GM18502 (cell line): ENCODE measurements at regions not wholly inside any gene's neighbourhood (a gene's known extent, or its start where the extent isn't known, plus 50 kb on each side); places are given as distances from the start of the nearest gene placed in this dataset.

Experiments
- ATAC-seq: cut with Tn5 transposase; IDR thresholded peaks from one replicate; pipeline ENCODE4 v1.9.1; 2021; ENCODE audit warnings: mild to moderate bottlenecking; ENCODE audit not compliant: unreplicated experiment, poor library complexity

DNA sequence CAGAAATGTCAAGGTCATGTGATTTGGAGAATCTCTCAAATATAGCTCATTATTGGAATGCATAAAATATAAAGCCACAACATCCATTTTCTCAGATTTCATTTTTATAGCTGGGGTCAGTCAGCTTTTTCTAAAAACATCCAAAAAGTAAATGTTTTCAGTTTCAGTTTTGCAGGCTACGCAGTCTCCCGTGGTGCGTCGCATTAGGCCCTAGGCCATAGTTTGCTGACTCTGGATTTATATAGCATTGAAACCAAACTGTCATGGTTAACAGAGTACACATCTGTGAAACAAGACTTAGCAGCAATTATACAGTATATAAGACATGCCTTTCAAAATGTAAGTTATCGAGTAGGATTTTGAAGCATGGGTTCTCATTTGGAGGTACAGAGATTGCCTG is 140.0 kb downstream of the IRS2 start:
- peak; percentile 76 for ATAC-seq

DNA sequence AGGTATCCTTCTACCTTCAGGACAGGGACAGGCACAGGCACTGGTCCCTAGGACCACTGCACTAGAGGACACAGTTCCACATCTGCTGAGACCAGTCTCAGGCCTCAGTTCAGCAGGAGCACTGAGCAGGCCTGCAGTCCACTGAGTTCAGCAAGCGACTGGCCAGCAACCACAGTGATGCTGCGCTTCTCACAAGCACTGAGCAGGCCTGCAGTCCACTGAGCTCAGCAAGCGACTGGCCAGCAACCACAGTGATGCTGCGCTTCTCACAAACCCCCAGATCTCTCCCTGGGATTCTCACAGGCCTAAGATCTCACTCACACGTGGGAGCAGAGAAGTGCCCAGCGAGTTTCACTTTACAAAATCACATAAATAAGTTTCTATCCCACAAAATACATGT is 140.6 kb downstream of the IRS2 start:
- ATAC-seq: no peak

DNA sequence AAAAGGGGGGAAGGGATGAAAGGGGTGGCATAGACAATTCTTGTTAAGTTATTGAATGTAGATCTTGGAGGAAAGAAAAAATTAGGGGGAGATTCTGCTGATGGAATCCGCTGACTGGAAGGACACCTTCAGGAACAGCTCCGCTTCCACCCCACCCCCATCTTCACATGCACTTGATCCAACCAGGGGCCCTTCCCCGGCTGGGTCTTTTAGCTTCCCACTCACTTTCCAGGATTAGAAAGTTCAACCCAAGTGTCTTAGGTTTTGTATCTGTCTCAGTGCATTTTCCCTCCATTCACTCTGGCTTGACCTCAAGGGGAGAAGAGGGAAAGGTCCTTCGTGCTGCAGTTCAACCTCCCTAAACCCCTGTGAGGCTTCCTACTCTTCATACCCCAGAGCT is 141.4 kb downstream of the IRS2 start:
- ATAC-seq: no peak

DNA sequence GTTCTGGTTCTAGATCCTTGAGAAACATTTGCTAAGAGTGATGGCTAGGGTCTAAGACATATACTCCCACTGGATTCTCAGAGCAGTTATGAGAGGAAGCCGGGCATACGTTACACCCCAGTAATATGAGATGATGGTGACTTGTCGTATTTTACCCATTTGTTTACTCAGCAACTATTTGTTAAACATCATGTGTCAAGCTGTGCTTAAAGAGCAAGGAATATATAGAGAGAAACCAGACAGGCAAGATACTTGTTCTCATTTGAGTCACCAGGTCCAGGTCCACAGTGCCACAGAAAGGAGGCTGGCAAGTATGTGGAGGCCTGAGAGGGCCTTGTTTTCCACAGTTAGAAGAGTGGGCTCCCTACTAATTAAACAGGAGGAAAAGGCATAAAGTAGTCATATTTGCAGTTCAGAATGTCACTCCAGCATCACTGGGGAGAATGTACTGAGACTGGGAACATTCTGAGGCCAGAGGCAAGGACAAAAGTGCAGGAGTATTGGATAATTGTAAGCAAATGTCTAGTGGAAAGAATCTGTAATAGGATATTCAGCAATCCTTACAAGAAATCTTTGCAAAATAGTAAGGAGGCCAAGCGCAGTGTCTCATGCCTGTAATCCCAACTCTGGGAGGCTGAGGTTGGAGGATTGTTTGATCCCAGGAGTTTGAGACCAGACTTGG is 142.2 kb downstream of the IRS2 start:
- no peak for ATAC-seq

DNA sequence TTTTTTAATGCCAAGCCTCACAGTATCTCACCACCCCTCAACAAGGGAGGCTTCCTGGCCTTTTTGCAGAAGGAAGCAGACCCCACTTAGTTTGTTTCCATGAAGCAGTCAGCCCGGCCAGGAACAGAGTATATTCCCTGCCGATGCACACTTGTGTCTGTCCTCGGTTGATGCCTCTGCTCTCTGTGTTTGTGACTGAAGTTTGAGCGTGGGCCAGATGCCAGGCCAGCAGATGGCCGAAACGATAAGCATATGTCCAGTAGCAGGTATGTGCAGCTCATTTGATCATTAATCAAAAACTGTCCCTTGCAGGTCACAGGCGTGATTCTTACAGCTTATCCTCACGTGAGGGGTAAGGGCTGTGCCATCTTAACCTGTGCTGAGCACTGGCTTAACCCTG is 144.0 kb downstream of the IRS2 start:
- ATAC-seq: no peak

DNA sequence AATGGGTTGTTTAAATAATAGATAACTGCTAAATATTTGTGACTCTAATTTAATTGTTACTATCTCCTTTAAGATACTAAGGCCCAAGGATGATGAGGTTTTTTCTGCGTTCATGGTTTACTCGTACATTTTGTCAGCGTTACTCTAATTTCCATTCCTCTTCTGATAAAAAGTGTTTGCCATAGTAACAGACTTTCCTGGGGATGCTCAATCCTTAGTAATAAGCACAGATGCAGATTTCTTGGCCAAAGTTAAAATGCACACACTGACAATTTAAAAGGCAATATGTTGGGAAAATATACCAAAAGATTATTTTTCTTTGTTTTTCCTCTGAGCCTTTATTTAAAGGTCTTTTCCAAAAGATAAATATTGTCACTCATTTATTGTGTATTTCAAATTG is 149.6 kb downstream of the IRS2 start:
- ATAC-seq: no peak

DNA sequence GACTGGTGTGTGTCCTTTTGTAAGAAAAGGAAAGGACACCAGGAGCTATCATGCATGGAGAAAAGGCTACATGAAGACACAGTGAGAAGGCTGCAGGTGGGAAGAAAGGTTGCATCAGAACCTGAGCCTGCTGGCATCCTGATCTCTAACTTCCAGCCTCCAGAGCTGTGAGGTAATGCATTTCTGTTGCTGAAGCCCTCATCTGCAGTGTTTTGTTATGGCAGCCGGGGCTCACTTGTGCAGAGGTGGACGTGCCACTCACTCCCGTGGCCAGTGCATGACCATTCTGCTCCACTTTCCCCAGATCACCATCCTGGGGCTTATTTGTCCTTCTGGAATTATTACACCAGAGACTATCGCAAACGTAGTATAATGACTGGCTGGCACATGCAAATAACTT is 155.3 kb downstream of the IRS2 start:
- no peak for ATAC-seq

DNA sequence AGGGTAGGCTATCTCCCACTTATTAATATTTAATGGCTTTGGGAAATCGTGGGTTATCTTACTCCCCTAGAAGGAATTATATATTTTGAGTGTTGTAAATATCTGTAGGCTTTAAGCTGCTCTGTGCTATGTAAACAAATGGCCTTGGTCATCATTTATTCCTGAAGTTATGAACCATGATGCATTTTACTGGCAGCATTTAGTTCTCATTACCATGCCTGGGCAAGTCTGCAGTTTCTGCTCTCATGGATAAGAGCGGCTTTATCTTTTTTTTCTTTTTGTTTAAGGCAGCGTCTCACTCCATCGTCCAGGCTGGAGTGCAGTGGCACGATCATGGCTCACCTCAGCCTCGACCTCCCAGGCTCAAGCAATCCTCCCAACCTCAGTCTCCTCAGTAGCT is 156.1 kb downstream of the IRS2 start:
- ATAC-seq: no peak

DNA sequence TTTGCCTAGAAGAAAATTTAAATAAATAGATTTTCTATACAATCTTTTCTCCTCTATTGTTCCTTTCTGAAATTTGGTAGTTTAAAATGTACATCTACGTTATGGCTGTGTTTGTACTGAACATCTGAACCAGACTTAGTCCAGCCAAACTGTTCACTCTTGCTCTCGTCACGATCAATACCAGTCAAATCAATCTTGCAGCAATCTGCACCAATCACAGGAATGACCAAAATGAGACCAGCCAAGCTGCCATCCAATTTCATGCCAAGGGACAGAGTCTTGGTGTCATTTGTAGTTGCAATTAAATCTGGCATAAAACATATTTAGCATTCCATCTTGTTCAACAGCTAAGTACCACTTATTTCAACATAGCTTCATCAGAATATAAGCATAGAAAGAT is 156.6 kb downstream of the IRS2 start:
- no peak for ATAC-seq

DNA sequence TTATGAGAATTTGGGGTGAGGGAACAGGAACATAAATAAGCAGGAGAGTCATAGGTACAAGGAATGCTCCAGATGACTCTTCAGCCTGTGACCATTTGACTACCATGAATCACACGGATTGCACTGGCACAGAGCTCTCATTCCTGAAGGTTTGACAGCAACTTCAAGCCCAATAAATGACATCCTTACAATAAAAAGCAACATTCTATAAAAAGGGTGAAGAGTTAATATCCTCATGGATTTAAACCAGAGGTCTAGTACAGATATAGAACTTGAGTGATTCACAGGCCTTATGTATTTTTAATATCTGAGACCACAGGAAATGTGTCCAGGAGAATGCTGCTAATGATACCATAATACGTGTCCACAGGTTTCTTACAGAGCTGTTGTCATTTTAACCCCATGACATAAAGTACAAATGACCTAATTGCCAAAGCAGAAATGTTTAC is 158.1 kb downstream of the IRS2 start:
- ATAC-seq: no peak

DNA sequence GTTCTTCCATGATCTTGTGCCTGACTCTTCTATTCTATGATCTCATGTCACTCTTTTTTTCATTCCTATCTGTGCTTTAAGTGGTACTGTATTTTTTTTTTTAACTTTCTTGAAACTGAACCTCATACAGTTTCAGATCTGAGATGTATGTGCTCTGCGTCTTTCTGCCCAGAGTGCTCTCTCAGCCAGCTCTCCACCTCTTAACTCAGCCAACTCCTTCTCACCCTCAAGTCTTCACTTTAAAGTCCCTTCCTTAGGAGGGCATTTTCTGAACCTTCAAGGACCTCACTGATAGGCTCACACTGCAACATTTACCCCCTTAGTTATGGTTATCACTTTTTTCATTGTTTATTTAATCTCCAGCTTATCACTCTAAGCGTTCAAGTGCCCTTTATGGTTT is 158.7 kb downstream of the IRS2 start:
- ATAC-seq: no peak

DNA sequence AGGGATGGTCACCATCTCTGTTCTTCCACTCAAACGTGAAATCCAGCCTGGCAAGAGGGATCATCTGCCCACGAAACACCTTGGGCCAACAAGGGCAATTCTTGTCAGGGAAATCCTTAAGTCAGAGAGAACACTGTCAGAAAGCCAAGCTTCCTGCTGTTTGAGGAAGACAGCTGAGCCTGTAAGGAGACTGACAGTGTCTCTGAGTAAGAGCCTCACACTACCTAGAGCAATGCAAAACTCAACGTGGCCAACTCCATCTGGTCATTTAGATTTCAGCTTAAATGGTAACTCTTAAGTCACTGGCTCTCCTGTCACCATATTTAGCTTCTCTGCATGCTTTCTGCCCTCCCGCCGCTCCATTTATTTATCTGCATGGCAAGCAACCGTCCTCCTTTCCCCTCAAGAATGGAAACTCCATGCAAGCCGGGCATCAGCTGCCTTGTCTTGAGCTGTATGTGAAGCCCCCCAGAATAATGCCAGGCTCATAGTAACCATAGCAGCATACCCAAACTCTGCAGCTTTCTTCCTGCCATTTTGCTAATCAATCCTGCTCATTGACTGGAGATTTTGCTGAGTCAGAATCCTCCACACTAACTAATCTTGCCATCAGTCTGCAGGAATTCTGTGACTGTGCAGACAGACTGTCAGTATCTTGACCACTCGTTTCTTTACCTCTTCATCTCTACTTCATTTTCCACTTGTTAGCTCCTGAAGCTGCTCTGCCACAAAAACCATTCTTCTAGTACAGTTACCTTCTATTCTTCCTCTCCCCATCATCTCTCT is 159.8 kb downstream of the IRS2 start:
- no peak for ATAC-seq

DNA sequence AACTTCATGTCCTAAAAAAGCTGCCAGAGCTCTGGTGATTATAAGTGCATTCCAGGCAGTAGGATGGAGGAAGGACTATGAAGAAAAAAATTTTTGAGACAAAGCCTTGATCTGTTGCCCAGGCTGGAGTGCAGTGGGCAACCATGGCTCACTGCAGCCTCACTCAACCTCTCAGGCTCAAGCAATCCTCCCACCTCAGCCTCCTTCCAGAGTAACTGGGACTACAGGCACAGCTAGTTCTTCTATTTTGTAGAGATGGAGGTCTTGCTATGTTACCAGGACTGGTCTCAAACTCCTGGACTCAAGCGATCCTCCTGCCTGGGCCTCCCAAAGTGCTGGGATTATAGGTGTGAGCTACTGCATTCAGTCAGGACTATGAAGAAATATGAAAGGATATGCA is 161.2 kb downstream of the IRS2 start:
- ATAC-seq: no peak

DNA sequence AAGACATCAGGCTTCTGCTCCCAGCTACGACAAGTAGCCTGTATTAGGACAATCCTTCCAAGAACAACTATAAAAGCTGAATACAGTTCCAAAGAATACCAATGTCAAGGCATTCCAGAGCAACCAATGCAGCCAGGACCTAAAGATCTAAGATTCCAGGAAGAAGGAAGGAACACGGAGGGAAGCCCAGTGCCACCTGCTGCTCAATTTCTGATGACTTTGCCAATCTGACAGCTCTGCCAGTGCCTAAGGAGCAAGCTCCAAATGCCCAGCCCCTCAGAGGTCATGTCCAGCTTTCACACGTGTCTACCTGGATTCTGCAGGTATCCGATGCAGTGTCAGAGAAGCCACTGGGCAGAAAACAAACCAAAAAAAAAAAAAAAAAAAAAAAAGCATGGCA is 164.4 kb downstream of the IRS2 start:
- ATAC-seq: no peak

DNA sequence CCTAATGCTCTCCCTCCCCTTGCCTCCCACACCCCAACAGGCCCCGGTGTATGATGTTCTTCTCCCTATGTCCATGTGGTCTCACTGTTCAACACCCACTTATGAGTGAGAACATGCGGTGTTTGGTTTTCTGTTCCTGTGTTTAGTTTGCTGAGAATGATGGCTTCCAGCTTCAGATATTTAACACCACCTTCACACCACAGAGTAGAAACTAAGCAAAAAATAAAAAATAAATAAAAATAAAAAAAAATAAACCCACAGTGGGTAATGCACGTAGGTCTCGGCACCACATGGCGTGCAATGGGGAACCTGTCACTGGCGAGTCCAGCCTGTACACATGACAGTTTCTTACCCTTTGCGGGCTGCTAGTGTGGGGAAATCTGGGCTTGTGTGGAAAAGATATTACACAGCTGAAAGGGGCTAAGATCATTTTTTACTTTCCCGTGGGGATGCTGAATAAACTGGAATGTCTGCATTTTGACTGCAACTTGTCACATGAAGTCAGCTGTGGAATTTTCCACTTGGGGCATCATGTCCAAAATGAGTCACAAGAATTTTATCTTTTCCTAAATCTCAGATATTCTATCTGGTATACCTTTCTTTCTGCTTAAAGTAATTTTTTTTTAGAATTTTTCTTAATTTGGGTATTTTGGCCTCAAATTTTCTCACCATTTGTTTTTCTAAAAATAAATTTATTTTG is 170.5 kb downstream of the IRS2 start:
- no peak for ATAC-seq

DNA sequence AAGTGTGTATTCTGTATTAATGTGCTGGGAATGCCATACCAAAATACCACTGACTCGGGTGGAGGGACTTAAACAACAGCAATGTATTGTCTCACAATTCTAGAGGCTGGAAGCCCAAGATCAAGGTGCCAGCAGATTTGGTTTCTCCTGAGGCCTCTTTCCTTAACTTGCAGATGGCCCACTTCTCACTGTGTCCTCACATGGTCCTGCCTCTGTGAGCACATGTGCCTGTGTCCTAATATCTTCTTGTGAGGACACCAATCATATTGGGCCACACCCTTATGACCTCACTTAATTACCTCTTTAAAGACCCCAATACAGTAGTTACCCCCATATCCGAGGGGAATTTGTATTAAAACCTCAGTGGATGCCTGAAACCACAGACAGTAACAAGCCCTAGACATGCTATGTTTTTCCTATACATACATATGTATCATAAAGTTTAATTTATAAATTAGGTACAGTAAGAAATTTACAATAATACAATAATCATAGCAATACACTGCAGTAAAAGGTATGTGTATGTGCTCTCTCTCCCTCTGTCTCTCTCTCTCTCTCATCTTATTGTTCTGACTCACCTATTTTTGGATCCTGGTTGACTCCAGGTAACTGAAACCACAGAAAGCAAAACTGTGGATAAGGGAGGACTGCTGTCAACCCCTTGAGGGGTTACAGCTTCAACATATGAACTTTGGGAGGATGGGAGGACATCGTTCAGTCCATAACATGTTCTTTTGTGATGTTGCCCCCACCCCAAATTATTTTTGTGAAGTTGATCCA is 174.3 kb downstream of the IRS2 start:
- ATAC-seq: no peak

DNA sequence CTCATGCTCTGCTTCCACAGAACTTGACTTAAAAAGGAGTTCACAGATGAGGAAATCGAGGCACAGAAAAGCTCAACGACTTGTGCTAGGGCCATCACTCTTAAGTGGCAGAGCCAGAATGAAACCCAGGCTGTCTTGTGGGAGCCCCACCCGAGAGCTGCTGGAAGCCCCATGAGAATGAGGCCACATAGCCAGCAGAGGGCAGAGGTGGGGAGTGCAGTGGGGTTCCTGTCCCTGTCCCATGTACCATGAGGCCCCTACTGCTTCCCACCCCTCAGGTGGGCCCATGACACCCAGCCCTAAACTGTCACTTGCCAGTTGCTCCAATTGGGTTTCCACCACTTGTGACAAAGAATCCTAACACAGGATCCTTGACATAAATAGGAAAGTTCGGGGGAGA is 175.9 kb downstream of the IRS2 start:
- no peak for ATAC-seq

DNA sequence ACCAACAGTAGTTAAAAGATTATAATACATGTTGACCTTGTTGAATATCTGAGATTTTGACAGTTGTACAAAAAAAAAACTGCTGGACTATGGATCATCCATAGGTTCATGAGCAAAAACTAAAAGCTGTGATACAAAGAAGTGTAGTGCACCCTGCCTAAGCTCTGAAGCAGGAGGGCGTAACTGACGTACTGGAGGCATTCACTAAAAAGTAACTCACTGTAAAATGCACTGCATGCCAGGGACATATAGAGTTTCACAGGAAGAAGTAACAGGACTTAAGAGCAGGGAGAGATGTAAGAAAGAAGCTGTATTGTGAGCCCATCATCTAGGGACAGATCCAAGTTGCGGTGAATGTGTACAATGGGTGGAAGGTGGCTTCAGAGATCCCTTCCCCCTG is 177.9 kb downstream of the IRS2 start:
- ATAC-seq: no peak

DNA sequence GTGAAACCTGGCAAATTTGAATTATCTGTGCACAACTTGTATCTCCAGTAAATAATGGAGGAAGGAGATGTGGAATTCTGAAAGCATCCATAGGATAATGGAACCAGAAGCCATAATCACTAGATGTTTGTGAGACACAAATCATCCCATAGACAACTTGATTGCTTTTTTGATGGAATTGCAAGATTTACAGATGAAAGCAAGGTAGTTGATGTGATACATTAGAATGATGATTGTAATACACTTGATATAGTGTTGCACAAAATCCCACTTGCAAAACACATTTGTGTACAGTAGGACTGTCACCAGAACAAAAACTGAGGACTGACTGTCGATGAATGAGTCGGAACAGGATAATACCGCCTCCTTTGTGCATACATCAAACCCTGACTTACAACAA is 178.3 kb downstream of the IRS2 start:
- ATAC-seq: no peak

DNA sequence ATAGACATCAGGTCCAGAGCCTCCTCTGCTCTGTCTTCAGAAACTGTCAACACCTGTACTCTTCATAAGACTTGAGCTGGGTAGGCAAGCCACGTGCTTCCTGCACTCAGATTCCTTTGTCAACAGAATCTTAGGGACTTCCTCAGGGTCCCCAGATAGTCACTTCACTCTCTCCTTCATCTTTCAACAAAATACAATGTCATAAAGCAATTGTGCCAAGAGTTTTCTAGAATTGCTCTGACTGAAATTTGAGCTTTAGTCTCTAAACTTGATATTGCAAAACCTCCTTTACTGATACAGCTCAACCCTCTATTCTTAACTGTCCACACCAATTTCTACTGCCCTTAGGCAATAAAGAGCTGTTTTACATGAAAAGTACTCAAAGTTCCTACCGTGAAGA is 179.9 kb downstream of the IRS2 start:
- no peak for ATAC-seq

DNA sequence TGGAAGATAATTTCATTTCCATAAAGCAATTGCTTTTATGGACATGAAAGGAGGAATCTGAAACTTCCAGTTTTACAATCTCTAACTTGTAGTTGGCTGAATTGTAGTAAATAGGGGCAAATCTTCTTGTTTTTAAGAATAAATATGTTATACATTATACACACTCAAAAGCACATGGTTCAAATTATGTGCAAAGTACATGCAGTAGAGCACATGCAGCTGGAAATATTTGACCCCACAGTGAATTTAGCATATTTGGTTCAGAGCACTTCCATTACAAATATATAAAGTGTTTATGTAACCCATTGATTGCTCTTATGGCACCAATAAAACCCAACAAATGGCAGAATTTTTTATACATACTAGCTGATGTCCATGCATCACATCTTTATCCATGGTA is 180.5 kb downstream of the IRS2 start:
- no peak for ATAC-seq
